ENCODE measurements at regions not wholly inside any gene's neighbourhood (a gene's known extent, or its start where the extent isn't known, plus 50 kb on each side); places are given as distances from the start of the nearest gene placed in this dataset.

GRCh38 chr1:83097715-83098114, 901.2 kb downstream of the TTLL7 start:
- intact Hi-C loops (cut with DNase I), result no loop called here
- Histone ChIP-seq H3K27ac (no peak overlapping the region), H3K27me3 (no peaks in the 10 kb centered on the region), H3K4me3 (no peak overlapping the region), H3K4me1 (ENCODE audit: insufficient read depth) (no peaks in the 10 kb centered on the region), H3K9me3 (no peaks in the 10 kb centered on the region), H3K36me3 (no peaks in the 10 kb centered on the region)
- no peak for DNase-seq
- no peak for TF ChIP-seq CTCF (IDR thresholded peaks at IDR 0.05)
- TF ChIP-seq EP300 (IDR thresholded peaks at IDR 0.05), result no peak
- no peak for TF ChIP-seq POLR2A (IDR thresholded peaks at IDR 0.05)

- Histone ChIP-seq H3K27ac (no peak overlapping the region), H3K27me3 (no peaks in the 10 kb centered on the region), H3K9me3 (no peaks in the 10 kb centered on the region), H3K36me3 (no peaks in the 10 kb centered on the region), H3K4me1 (ENCODE audit: insufficient read depth) (no peaks in the 10 kb centered on the region), H3K4me3 (no peak overlapping the region)
- no peak for DNase-seq
- whole genome bisulfite sequencing, 3 donors, result 96 to 99% (median 97%) methylated on average over 5 of the region's 5 CpGs
- TF ChIP-seq POLR2A (IDR thresholded peaks at IDR 0.05), result no peak
- TF ChIP-seq CTCF (IDR thresholded peaks at IDR 0.05), result no peak
- TF ChIP-seq EP300 (IDR thresholded peaks at IDR 0.05), result no peak
- intact Hi-C loops (cut with DNase I), result no loop called here
Measured at GRCh38 chr1:83095570-83095969, 903.4 kb downstream of the TTLL7 start.

GRCh38 chr1:83090195-83090594, 908.7 kb downstream of the TTLL7 start:
- Histone ChIP-seq H3K9me3 (no peaks in the 10 kb centered on the region), H3K4me1 (ENCODE audit: insufficient read depth) (no peaks in the 10 kb centered on the region), H3K4me3 (no peak overlapping the region), H3K36me3 (no peaks in the 10 kb centered on the region), H3K27me3 (no peaks in the 10 kb centered on the region), H3K27ac (no peak overlapping the region)
- WGBS, 3 donors, result 48 to 54% (median 53%) methylated on average over 3 of the region's 3 CpGs
- no peak for TF ChIP-seq EP300 (IDR thresholded peaks at IDR 0.05)
- TF ChIP-seq CTCF (IDR thresholded peaks at IDR 0.05), result no peak
- no peak for TF ChIP-seq POLR2A (IDR thresholded peaks at IDR 0.05)
- DNase-seq, result no peak
- intact Hi-C loops (cut with DNase I), result no loop called here

GRCh38 chr1:83087851-83088250, 911.1 kb downstream of the TTLL7 start:
- no peak for DNase-seq
- H3K4me1 ChIP-seq (ENCODE audit: insufficient read depth), result no peaks in the 10 kb centered on the region
- no peak overlapping the region for H3K27ac ChIP-seq
- no peaks in the 10 kb centered on the region for H3K9me3 ChIP-seq
- no peaks in the 10 kb centered on the region for H3K36me3 ChIP-seq
- intact Hi-C loops (cut with DNase I), result no loop called here
- no peaks in the 10 kb centered on the region for H3K27me3 ChIP-seq
- 97 to 98% (median 98%) methylated on average over 2 of the region's 2 CpGs for WGBS, 3 donors
- H3K4me3 ChIP-seq, result no peak overlapping the region
- TF ChIP-seq CTCF (IDR thresholded peaks at IDR 0.05) (no peak), POLR2A (IDR thresholded peaks at IDR 0.05) (no peak), EP300 (IDR thresholded peaks at IDR 0.05) (no peak)
